Activated naive CD8-positive, alpha-beta T cell treated with anti-CD3 and anti-CD28 coated beads, Interleukin-2, amount 50 U/mL, for 24 hours (primary cell): ENCODE measurements at regions not wholly inside any gene's neighbourhood (a gene's known extent, or its start where the extent isn't known, plus 50 kb on each side); places are given as distances from the start of the nearest gene placed in this dataset.
"Not testable (repeated sequence)": the region's sequence is repeated elsewhere in the genome, so short reads cannot be mapped to it uniquely, and the experiment has no call there.

Experiments used
- ATAC-seq: fragments of 150-1000 bp; cut with Tn5 transposase; one replicate; pipeline ENCODE4 v1.10.0; 2021
- DNase-seq: peaks from one replicate; pipeline ENCODE4 v3.0.0; 2021
- H3K27ac Mint-ChIP-seq: one replicate; pipeline ENCODE4 v1.8.0; 2021; ENCODE audit warnings: mild to moderate bottlenecking, mixed read lengths
- H3K27me3 Mint-ChIP-seq: one replicate; pipeline ENCODE4 v1.8.0; 2021; ENCODE audit warnings: mixed read lengths
- H3K36me3 Mint-ChIP-seq: one replicate; pipeline ENCODE4 v1.8.0; 2021; ENCODE audit warnings: low read depth, mixed read lengths
- H3K4me1 Mint-ChIP-seq: one replicate; pipeline ENCODE4 v1.8.0; 2021; ENCODE audit warnings: mixed read lengths
- H3K4me3 Mint-ChIP-seq: one replicate; pipeline ENCODE4 v1.8.0; 2021; ENCODE audit warnings: mild to moderate bottlenecking, moderate library complexity, mixed read lengths
- H3K9me3 Mint-ChIP-seq: one replicate; pipeline ENCODE4 v1.8.0; 2021; ENCODE audit warnings: mixed read lengths

DNA sequence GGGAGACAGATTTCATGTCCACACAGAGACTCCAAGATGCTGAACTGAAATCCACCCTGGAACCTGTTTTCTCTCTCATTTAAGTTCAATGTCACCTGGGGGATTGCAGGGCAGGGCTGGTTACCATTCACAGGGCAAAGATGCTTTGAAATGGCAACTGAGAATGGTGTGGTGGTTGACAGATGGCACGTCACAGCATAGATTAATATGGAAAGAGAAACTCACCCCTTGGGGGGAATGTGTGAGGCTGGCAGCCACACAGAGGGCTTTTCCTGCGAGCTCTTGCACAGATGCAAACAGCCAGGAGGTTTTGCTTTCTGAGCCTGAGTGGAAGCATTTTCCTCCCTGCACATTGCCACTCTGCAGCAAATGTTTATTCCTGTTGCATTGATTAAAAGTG, 167.3 kb upstream of the OSBPL11 start:
- H3K9me3 Mint-ChIP-seq, ATAC-seq, H3K4me3 Mint-ChIP-seq, H3K4me1 Mint-ChIP-seq, H3K27ac Mint-ChIP-seq, H3K36me3 Mint-ChIP-seq, DNase-seq: not testable (repeated sequence)
- peaks cover 20% of the 10 kb centered on the region for H3K27me3 Mint-ChIP-seq

DNA sequence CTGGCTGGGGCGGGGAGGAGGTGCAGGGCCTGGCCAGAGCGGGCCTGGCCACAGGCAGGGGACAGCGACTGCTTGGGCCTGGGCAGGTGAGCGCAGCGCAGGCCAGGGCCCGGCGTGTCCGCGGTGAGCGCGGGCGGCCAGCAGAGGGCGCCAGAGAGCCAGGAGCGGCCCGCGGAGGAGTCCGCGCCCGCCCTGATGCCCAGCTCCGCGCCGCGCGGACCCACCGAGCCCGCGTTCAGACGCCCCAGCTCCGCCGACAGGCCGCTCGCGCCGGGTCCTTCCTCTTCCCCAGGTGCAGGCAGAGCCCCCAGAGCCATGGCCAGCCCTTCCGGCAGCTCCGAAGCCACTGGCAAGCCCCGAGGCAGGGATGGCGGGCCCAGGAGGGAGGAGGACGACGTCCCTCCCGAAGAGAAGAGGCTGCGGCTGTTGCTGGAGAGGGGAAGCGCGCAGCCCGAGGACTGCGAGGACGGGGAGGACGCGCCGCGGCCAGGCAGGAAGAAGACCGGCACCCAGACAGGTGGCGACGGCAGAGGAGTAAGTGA, 171.1 kb upstream of the OSBPL11 start:
- not testable (repeated sequence) for H3K36me3 Mint-ChIP-seq, ATAC-seq, H3K4me1 Mint-ChIP-seq, H3K27ac Mint-ChIP-seq, H3K9me3 Mint-ChIP-seq
- peak overlapping the region; percentile 26 for H3K4me3 Mint-ChIP-seq
- H3K27me3 Mint-ChIP-seq, result peaks cover 20% of the 10 kb centered on the region
- DNase-seq, result peak; percentile 77

DNA sequence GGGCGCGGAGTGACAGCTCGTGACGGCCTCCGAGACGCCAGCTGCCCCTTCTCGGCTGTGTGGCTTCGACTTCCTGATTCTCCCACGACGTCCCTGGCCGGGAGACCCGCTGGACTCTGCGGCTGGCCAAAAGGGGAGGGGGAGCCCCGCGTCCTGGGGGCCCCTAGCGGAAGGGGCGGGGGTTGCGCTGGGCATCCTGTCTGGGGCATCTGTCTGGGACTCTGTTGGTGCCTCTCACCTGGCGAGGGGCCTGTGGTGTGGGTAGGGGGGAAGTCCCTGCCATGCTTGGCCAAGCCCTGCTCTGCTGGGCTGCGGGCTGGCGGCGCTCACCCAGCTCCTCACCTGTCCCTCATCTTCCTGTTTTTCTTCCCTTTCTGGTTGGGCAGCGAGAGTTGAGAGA, 171.6 kb upstream of the OSBPL11 start:
- H3K27ac Mint-ChIP-seq, H3K4me1 Mint-ChIP-seq, ATAC-seq, H3K9me3 Mint-ChIP-seq, H3K36me3 Mint-ChIP-seq: not testable (repeated sequence)
- Mint-ChIP-seq H3K4me3 (peak overlapping the region; percentile 61), H3K27me3 (peaks cover 20% of the 10 kb centered on the region)
- DNase-seq, result peak; percentile 17

DNA sequence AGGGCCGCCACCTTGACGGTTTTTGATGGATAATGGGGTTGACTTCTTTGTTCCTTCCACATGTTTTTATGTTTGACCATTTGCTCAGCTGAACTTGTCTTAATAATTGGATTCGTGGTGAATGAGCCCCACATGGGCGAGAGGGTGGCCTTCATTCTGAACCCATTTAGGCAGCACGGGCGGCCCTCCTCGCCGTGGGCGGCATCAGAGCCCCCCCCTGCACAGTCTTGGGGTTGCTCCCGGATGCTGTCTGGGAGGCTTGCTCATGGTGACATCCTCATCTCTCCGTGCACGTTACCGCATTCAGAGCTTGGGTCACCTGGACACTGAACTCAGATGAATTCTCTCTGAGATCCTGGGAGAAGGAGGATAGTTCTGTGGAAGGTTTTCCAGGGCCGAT, 172.3 kb upstream of the OSBPL11 start:
- peak overlapping the region; percentile 61 for H3K4me3 Mint-ChIP-seq
- ATAC-seq, result no peak
- H3K27ac Mint-ChIP-seq, result no peak overlapping the region
- peaks cover 18% of the 10 kb centered on the region for H3K27me3 Mint-ChIP-seq
- no peak for DNase-seq
- H3K9me3 Mint-ChIP-seq, result no peaks in the 10 kb centered on the region
- peaks cover 8% of the 10 kb centered on the region for H3K4me1 Mint-ChIP-seq
- no peaks in the 10 kb centered on the region for H3K36me3 Mint-ChIP-seq

DNA sequence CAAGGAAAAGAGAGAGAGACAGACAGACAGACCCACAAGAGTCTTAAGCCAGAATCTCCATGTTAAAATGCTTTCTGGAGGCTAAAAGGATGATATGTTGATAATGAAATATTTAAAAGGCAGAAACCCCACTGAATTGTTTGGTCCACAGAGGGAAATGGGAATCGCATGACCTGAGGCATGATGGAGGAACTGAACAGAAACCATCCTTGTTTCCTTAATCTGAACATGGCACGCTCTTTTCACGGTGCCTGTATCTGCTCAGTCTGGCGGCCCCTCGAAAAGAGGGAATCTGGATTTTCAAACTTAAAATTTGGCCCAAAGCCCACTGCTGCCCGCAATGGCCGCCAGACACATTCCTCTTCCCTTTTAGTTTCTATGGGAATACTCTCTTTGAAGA, 173.5 kb upstream of the OSBPL11 start:
- H3K27me3 Mint-ChIP-seq, result peaks cover 15% of the 10 kb centered on the region
- H3K36me3 Mint-ChIP-seq, H3K4me1 Mint-ChIP-seq, DNase-seq, H3K4me3 Mint-ChIP-seq, ATAC-seq, H3K9me3 Mint-ChIP-seq, H3K27ac Mint-ChIP-seq: not testable (repeated sequence)

DNA sequence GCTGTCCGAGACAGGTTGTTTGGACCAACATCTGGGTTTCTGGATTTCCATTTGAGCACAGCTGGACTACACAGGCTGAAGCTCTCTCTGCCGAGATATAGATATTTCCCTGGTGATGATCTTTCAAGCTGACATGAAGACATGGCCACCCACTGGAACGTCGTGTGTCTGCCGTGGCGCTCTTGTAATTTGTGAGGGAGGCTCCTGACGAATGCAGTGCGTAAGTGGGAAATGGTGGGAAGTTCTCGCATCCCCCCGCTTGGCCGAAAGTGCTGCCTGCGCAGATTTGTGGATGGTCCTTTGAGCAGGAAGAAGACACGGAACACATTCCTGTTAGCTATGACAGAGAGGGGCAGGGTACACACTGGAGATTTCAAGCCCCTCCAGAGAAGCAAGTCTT, 176.2 kb upstream of the OSBPL11 start:
- H3K27ac Mint-ChIP-seq, H3K4me1 Mint-ChIP-seq, H3K27me3 Mint-ChIP-seq, ATAC-seq, H3K4me3 Mint-ChIP-seq, H3K36me3 Mint-ChIP-seq, DNase-seq, H3K9me3 Mint-ChIP-seq: not testable (repeated sequence)

DNA sequence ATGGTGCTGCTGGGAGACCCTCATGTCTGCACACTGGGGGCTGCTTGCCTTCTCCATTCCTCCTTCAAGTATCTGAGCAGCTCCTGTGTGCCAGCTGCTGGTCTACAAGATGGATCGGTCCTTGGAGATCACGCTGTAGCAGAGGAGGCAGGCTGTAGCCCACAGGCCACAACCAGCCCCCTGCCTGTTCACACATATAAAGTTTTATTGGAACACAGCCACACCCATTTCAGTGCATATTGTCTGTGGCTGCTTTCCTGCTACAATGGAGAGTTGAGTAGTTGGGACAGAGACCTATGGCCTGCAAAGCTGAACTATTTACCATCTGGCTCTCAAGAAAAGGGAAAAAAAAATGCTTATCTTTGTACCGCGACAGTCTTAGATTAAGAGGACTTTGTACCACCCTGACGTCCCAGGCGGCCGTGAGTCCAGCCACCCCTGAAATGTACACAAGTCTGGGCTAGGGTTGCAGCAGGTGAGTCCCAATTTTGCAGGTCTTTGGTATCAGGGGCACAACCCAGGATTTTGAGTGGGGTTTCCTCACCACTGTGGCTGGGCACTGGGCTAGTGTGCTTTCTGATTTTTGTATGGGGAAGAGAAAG, 179.2 kb upstream of the OSBPL11 start:
- H3K27me3 Mint-ChIP-seq, ATAC-seq, DNase-seq: not testable (repeated sequence)

DNA sequence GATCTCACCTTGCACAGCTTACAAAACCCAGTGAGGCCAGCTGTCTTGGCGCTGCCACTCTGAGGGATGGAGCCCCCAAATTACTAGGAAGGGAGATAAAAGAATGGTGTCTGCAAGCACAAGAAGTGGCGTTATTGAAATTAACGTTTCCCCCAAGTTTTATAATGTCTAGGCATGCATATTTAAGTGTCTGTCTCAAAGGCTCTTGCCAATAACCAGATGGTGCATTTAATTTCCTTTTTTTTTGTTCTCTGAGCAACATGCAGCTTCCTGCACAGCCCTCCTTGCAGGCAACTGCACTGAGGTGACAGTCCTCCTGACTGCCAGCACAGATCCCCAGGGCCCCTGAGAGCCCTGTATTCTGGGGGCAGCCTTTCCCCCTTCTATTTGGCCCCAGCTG, 179.8 kb upstream of the OSBPL11 start:
- not testable (repeated sequence) for H3K4me1 Mint-ChIP-seq, H3K36me3 Mint-ChIP-seq, DNase-seq, H3K27ac Mint-ChIP-seq, ATAC-seq, H3K27me3 Mint-ChIP-seq, H3K4me3 Mint-ChIP-seq, H3K9me3 Mint-ChIP-seq

More for the DNA sequence above, 179.2 kb upstream of the OSBPL11 start:
- H3K4me1 Mint-ChIP-seq, H3K27ac Mint-ChIP-seq, H3K4me3 Mint-ChIP-seq, H3K36me3 Mint-ChIP-seq, H3K9me3 Mint-ChIP-seq: not testable (repeated sequence)

DNA sequence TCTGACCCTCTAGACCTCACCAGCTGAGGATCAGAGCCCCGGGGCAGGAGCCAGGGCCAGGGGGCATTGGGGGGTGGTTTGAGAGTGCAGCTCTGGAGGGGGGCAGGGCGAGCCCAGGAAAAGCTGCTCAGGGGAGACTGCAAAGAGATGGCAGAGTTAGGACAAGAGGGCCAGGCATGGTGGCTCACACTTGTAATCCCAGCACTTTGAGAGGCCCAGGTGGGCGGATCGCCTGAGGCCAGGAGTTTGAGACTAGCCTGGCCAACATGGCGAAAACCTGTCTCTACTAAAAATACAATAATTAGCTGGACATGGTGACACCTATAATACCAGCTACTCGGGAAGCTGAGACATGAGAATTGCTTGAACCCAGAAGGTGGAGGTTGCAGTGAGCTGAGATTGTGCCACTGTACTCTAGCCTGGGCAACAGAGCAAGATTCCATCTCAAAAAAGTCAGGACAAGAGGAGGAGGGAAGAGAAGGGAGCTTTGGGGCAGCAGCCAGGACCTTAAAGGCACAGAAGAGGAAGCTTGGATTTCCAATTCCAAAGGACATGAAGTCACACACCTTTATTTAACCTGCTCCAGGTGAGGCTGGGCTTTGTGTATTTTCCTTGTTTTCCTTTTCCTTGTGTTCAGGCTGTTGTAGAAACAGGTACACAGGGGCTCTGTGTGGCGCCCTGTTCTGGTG, 180.5 kb upstream of the OSBPL11 start:
- not testable (repeated sequence) for H3K27me3 Mint-ChIP-seq, H3K27ac Mint-ChIP-seq, DNase-seq, H3K4me3 Mint-ChIP-seq, H3K9me3 Mint-ChIP-seq, ATAC-seq, H3K36me3 Mint-ChIP-seq, H3K4me1 Mint-ChIP-seq

DNA sequence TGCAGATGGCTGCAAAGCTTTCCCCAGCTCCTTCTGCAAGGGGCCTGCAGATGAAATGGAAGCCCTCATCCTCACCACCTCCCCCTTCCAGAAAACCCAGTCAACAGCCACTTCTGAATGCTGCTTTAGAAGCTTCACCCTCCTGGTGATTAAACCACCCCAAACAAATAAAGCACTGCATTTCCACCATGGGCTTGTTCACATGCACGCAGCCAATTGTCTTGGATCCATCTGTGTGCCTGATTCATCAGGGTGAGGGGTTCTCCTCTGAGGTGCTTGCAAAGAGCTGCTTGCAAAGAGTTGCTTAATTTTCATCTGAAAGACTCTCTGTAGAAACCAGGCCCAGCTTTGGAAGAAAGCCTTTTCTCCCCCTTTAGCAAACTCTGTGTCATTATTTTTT, 184.0 kb upstream of the OSBPL11 start:
- H3K4me1 Mint-ChIP-seq, H3K27me3 Mint-ChIP-seq, ATAC-seq, H3K4me3 Mint-ChIP-seq, H3K27ac Mint-ChIP-seq, DNase-seq, H3K36me3 Mint-ChIP-seq, H3K9me3 Mint-ChIP-seq: not testable (repeated sequence)

DNA sequence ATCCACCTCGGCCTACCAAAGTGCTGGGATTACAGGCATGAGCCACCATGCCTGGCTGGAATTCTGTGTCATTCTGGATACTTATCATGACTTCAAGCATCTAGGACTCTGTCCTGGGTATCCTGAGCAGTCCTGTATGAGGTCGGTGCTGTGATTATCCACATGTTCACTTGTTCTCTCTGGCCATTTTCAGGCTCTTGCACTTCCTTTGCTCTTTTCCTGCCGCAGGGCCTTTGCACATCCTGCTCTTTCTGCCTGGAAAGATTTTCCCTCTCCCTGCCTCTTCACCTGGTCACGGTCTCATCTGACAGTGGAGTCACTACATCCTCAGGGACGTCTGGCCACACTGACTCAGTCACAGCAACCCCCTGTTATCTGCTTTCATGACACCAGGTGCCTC, 184.6 kb upstream of the OSBPL11 start:
- not testable (repeated sequence) for ATAC-seq, H3K36me3 Mint-ChIP-seq, H3K9me3 Mint-ChIP-seq, H3K4me1 Mint-ChIP-seq, H3K4me3 Mint-ChIP-seq, H3K27me3 Mint-ChIP-seq, H3K27ac Mint-ChIP-seq, DNase-seq

DNA sequence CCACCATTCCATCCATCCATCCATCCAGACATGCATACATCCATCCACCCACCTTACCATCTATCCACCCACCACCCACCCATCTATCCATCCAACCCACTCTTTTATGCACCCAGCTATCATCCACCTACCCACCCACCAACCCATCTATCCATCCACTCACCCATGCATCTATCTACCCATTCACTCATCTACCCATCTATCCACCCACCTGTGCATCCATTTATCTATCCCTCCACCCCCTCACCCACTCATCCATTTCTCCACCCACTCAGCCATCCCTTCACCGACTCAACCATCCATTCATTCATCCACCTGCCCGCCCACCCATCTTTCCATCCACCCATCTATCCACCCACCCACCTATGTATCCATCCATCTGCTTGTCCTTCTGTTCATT, 186.4 kb upstream of the OSBPL11 start:
- not testable (repeated sequence) for H3K27ac Mint-ChIP-seq, DNase-seq, H3K27me3 Mint-ChIP-seq, H3K36me3 Mint-ChIP-seq, H3K9me3 Mint-ChIP-seq, H3K4me1 Mint-ChIP-seq, H3K4me3 Mint-ChIP-seq, ATAC-seq

DNA sequence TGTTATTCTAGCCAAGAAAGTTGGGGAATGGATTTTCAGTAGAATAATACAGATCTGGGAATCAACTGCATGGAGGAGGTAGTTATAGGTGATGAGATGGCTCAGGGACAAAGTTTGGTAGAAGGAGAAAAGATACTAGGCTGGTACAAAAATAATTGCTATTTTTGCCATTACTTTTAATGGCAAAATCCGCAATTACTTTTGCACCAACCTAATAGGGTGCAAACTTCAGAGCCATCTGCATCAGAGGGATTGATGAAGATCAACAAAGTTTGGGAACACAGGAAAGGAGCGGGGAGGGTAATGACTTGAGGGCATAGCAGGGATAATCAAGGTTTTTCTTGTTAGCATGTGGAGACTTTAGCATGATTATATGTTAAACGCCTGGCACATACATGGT, 178.7 kb upstream of the ROPN1B start:
- H3K27ac Mint-ChIP-seq, H3K4me3 Mint-ChIP-seq, DNase-seq, H3K9me3 Mint-ChIP-seq, ATAC-seq, H3K36me3 Mint-ChIP-seq, H3K4me1 Mint-ChIP-seq: not testable (repeated sequence)
- peaks cover 20% of the 10 kb centered on the region for H3K27me3 Mint-ChIP-seq

DNA sequence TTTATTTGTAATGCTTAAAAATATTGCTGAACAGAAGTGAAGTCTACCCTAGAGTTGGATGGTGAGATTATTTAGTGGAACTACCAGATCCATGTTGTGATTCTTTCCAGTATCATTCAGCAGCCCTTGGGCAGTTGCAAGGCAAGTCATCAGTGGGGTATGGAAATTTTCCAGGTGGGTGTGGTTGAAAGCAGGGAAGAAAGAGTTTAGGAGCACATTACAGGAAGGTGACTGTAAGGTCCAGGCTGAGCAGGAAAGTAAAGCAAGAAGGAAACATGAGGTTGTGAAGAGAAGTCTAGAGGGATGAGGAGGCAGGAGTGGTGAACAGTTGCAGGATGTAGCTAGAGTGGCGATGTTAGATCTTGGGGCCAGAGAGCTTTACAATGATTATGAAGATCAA, 178.0 kb upstream of the ROPN1B start:
- not testable (repeated sequence) for H3K36me3 Mint-ChIP-seq, DNase-seq, ATAC-seq, H3K4me1 Mint-ChIP-seq, H3K9me3 Mint-ChIP-seq, H3K4me3 Mint-ChIP-seq, H3K27ac Mint-ChIP-seq
- peaks cover 20% of the 10 kb centered on the region for H3K27me3 Mint-ChIP-seq

DNA sequence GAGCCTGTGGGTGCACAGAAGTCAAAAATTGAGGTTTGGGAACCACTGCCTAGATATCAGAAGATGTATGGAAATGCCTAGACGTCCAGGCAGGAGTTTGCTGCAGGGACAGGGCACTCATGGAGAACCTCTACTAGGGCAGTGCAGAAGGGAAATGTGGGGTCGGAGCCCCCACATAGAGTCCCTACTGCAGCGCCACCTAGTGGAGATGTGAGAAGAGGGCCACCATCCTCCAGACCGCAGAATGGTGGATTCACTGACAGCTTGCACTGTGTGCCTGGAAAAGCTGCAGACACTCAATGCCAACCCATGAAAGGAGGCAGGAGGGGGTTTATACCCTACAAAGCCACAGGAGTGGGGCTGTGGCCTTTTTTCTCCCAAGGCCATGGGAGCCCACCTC, 159.0 kb upstream of the ROPN1B start:
- peaks cover 11% of the 10 kb centered on the region for H3K36me3 Mint-ChIP-seq
- H3K27ac Mint-ChIP-seq, H3K4me1 Mint-ChIP-seq, DNase-seq, H3K27me3 Mint-ChIP-seq, ATAC-seq, H3K4me3 Mint-ChIP-seq: not testable (repeated sequence)
- H3K9me3 Mint-ChIP-seq, result peaks cover 48% of the 10 kb centered on the region
